ENCODE measurements at regions not wholly inside any gene's neighbourhood (a gene's known extent, or its start where the extent isn't known, plus 50 kb on each side); places are given as distances from the start of the nearest gene placed in this dataset.

DNA sequence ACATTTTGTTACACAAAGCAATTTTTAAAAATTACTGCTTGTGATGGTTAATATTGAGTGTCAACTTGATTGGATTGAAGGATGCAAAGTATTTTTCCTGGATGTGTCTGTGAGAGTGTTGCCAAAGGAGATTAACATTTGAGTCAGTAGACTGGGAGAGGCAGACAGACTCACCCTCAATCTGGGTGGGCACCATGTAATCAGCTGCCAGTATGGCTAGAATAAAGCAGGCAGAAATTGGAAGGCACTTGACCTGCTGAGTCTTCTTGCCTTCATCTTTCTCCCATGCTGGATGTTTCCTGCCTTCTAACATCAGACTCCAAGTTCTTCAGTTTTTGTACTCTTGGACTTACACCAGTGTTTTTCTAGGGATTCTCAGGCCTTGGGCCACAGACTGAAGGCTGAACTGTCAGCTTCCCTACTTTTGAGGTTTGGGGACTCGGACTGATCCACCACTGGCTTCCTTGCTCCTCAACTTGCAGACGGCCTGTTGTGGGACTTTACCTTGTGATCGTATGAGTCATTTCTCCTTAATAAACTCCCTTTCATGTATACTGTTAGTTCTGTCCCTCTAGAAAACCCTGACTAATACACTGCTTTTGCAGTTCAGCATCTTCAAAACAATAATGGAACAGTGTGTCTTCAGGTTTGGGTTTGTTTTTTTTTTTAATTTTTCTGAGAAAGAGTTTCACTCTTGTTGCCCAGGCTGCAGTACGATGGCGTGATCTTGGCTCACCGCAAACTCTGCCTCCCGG lies 244.1 kb upstream of the SEMA3C start:
- intact Hi-C loops (cut with DNase I, micrococcal nuclease): no loop called here
- Mint-ChIP-seq H3K4me3 (no peak overlapping the region), H3K9me3 (peaks cover 5% of the 10 kb centered on the region), H3K27ac (no peak overlapping the region), H3K36me3 (ENCODE audit: low read depth) (no peaks in the 10 kb centered on the region), H3K4me1 (ENCODE audit: low read depth) (no peaks in the 10 kb centered on the region), H3K27me3 (no peaks in the 10 kb centered on the region)
- no peaks in the 10 kb centered on the region for H3K4me1 ChIP-seq (ENCODE audit: insufficient read depth, low read length)
- H3K27me3 ChIP-seq (ENCODE audit: control insufficient read depth in 1 of 2, insufficient read depth in 2 of 2, low read length in 2 of 2): no peaks in the 10 kb centered on the region
- ChIA-PET CTCF (no interaction called here), POLR2A (no interaction called here)
- DNase-seq (no peak), ATAC-seq (ENCODE audit: poor library complexity) (no peak)
- TF ChIP-seq, protein P1, sequence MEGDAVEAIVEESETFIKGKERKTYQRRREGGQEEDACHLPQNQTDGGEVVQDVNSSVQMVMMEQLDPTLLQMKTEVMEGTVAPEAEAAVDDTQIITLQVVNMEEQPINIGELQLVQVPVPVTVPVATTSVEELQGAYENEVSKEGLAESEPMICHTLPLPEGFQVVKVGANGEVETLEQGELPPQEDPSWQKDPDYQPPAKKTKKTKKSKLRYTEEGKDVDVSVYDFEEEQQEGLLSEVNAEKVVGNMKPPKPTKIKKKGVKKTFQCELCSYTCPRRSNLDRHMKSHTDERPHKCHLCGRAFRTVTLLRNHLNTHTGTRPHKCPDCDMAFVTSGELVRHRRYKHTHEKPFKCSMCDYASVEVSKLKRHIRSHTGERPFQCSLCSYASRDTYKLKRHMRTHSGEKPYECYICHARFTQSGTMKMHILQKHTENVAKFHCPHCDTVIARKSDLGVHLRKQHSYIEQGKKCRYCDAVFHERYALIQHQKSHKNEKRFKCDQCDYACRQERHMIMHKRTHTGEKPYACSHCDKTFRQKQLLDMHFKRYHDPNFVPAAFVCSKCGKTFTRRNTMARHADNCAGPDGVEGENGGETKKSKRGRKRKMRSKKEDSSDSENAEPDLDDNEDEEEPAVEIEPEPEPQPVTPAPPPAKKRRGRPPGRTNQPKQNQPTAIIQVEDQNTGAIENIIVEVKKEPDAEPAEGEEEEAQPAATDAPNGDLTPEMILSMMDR (IDR thresholded peaks at IDR 0.05): no peak
- peaks cover 4 to 15% of the 10 kb centered on the region in 2 experiments for H3K9me3 ChIP-seq (ENCODE audit: control insufficient read depth in 1 of 2, insufficient read depth in 1 of 2, low read length in 2 of 2)
- H3K36me3 ChIP-seq (ENCODE audit: insufficient read depth, low read length): no peaks in the 10 kb centered on the region
- no peak overlapping the region for H3K4me3 ChIP-seq (ENCODE audit: low read length)
- no peak overlapping the region for H3K27ac ChIP-seq (ENCODE audit: low read depth in 1 of 2, low read length in 2 of 2)

DNA sequence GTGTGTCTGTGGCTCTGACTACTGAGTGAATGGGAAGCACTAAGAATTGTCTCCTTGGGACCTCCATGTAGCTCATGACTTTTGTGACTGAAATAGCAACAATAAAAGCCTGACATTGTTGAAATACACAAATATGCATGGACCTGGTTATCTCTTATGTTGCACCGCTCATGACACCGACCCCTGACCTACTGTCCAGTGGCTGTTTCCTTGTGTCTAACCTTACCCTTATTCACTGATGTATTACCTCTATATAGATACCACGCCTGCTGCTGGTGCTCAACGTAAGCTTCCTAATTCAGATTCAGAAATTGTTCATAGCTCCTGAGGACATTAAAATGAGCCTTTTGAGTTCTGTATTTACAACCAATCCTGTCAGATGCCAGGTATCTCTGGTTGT lies 243.4 kb upstream of the SEMA3C start:
- H3K27ac ChIP-seq (ENCODE audit: low read depth in 1 of 2, low read length in 2 of 2): no peak overlapping the region
- H3K4me3 ChIP-seq (ENCODE audit: low read length): no peak overlapping the region
- intact Hi-C loops (cut with DNase I, micrococcal nuclease): no loop called here
- no peaks in the 10 kb centered on the region for H3K27me3 ChIP-seq (ENCODE audit: control insufficient read depth in 1 of 2, insufficient read depth in 2 of 2, low read length in 2 of 2)
- DNase-seq (no peak), ATAC-seq (ENCODE audit: poor library complexity) (no peak)
- Mint-ChIP-seq H3K4me3 (no peak overlapping the region), H3K4me1 (ENCODE audit: low read depth) (no peaks in the 10 kb centered on the region), H3K36me3 (ENCODE audit: low read depth) (no peaks in the 10 kb centered on the region), H3K9me3 (peaks cover 5% of the 10 kb centered on the region), H3K27me3 (no peaks in the 10 kb centered on the region), H3K27ac (no peak overlapping the region)
- POLR2A ChIA-PET: no interaction called here
- CTCF ChIA-PET: no interaction called here
- H3K9me3 ChIP-seq (ENCODE audit: control insufficient read depth in 1 of 2, insufficient read depth in 1 of 2, low read length in 2 of 2): peaks cover 4 to 15% of the 10 kb centered on the region in 2 experiments
- TF ChIP-seq, protein P1 (IDR thresholded peaks at IDR 0.05): no peak
- no peaks in the 10 kb centered on the region for H3K36me3 ChIP-seq (ENCODE audit: insufficient read depth, low read length)
- H3K4me1 ChIP-seq (ENCODE audit: insufficient read depth, low read length): no peaks in the 10 kb centered on the region

DNA sequence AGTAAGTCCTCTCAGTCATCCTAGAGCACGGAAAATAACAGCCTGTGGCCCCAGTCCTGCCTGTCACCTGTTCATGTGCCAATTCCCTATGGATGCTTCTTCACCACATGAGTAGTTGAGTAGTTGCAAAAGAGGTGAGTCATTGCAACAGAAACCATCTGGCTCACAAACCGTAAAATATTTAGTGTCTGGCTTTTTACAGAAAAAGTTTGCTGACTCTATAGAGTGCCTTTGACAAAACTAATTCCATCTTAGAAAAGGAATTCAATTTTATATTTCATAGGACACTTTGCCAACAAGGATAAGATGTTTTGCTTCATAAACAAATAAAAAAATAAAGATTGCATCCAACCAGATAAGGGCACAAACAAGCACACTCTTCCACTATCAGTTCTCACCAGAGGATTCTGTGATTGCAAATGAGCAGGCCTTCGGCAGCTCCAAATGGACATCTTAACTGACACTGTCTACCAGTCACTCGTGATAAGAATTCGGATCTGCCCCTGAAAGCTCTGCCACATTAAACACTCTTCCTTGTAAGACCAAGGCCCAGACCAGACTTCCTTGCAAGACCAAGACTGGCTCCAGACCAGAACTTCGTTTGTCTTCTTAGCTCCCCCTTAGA lies 242.7 kb upstream of the SEMA3C start:
- intact Hi-C loops (cut with DNase I, micrococcal nuclease): no loop called here
- no peak for DNase-seq
- Histone ChIP-seq H3K36me3 (ENCODE audit: insufficient read depth, low read length) (no peaks in the 10 kb centered on the region), H3K27me3 (ENCODE audit: control insufficient read depth in 1 of 2, insufficient read depth in 2 of 2, low read length in 2 of 2) (no peaks in the 10 kb centered on the region), H3K4me3 (ENCODE audit: low read length) (no peak overlapping the region), H3K27ac (ENCODE audit: low read depth in 1 of 2, low read length in 2 of 2) (no peak overlapping the region), H3K9me3 (ENCODE audit: control insufficient read depth in 1 of 2, insufficient read depth in 1 of 2, low read length in 2 of 2) (peaks cover 4 to 15% of the 10 kb centered on the region in 2 experiments), H3K4me1 (ENCODE audit: insufficient read depth, low read length) (no peaks in the 10 kb centered on the region)
- CTCF ChIA-PET: no interaction called here
- Mint-ChIP-seq H3K4me3 (no peak overlapping the region), H3K27ac (no peak overlapping the region), H3K36me3 (ENCODE audit: low read depth) (no peaks in the 10 kb centered on the region), H3K27me3 (no peaks in the 10 kb centered on the region), H3K4me1 (ENCODE audit: low read depth) (no peaks in the 10 kb centered on the region), H3K9me3 (peaks cover 5% of the 10 kb centered on the region)
- ATAC-seq (ENCODE audit: poor library complexity): no peak
- POLR2A ChIA-PET: no interaction called here
- TF ChIP-seq, protein P1 (IDR thresholded peaks at IDR 0.05): no peak
